ENCODE measurements at regions not wholly inside any gene's neighbourhood (a gene's known extent, or its start where the extent isn't known, plus 50 kb on each side); places are given as distances from the start of the nearest gene placed in this dataset.

GRCh38 chr7:155222573-155222972 lies 75.1 kb upstream of the INSIG1 start:
- H3K36me3 ChIP-seq (ENCODE audit: insufficient read depth): no peaks in the 10 kb centered on the region
- Mint-ChIP-seq H3K4me3 (no peak overlapping the region), H3K4me1 (peaks cover 29% of the 10 kb centered on the region), H3K27ac (no peak overlapping the region), H3K27me3 (ENCODE audit: insufficient read depth, low read depth, poor library complexity) (peaks cover 14% of the 10 kb centered on the region), H3K36me3 (ENCODE audit: low read depth) (no peaks in the 10 kb centered on the region; the same call in 2 of the 3 replicates), H3K9me3 (no peaks in the 10 kb centered on the region; the same call in 2 of the 3 replicates)
- H2AFZ ChIP-seq: no peak overlapping the region
- TF ChIP-seq ETS1 (IDR thresholded peaks at IDR 0.05) (no peak), NANOG (IDR thresholded peaks at IDR 0.05; ENCODE audit: borderline replicate concordance) (no peak), POLR2AphosphoS5 (IDR thresholded peaks at IDR 0.05; ENCODE audit: low read depth) (no peak), CREB1 (CRISPR knock-in tag; IDR thresholded peaks at IDR 0.05; ENCODE audit: low read depth) (no peak), STAT1 (IDR thresholded peaks at IDR 0.05; ENCODE audit: unreplicated experiment) (no peak), ZNF114 (CRISPR knock-in tag; IDR thresholded peaks at IDR 0.05) (no peak), ZNF462 (CRISPR knock-in tag; IDR thresholded peaks at IDR 0.05) (no peak), EZH2phosphoT487 (IDR thresholded peaks at IDR 0.05; ENCODE audit: unreplicated experiment) (no peak)
- no peak overlapping the region for H3K4me3 ChIP-seq
- H3K27ac ChIP-seq (ENCODE audit: low read depth): no peak overlapping the region
- H3K4me1 ChIP-seq (ENCODE audit: insufficient read depth): peaks cover 3% of the 10 kb centered on the region
- no peaks in the 10 kb centered on the region for H3K79me2 ChIP-seq (replicated peaks; ENCODE audit: insufficient read depth)
- H3F3A ChIP-seq (replicated peaks; ENCODE audit: low read depth): no peaks in the 10 kb centered on the region
- no peaks in the 10 kb centered on the region for H4K20me1 ChIP-seq (replicated peaks; ENCODE audit: insufficient read depth)
- H3K9me2 ChIP-seq (ENCODE audit: insufficient read depth): no peaks in the 10 kb centered on the region
- ATAC-seq (no peak), DNase-seq (ENCODE audit: low spot score) (no peak)
- H3K4me2 ChIP-seq: no peak overlapping the region
- H3K27me3 ChIP-seq (ENCODE audit: insufficient read depth): no peaks in the 10 kb centered on the region

Data from GM23338 (cell line).